Lower lobe of right lung (tissue), 2 donors: ENCODE measurements at regions not wholly inside any gene's neighbourhood (a gene's known extent, or its start where the extent isn't known, plus 50 kb on each side); places are given as distances from the start of the nearest gene placed in this dataset.

ENCODE experiments used
- ATAC-seq, 2 donors: fragments of 200-7000 bp; cut with Tn5 transposase; one replicate each; pipeline ENCODE4 v1.9.1; 2020 to 2022; ENCODE audit warnings: mild to moderate bottlenecking in 2 of 2, moderate library complexity in 2 of 2
- DNase-seq: peaks from one replicate; pipeline ENCODE4 v3.0.0-alpha.2; 2020
- H3K27ac ChIP-seq: fragments of 200-600 bp; one replicate; pipeline ENCODE4 v1.8.0; 2022
- H3K27me3 ChIP-seq: fragments of 200-600 bp; one replicate; pipeline ENCODE4 v1.8.0; 2022; ENCODE audit warnings: low read depth
- H3K36me3 ChIP-seq: fragments of 200-600 bp; one replicate; pipeline ENCODE4 v1.8.0; 2022; ENCODE audit warnings: mild to moderate bottlenecking
- H3K4me1 ChIP-seq: fragments of 200-600 bp; one replicate; pipeline ENCODE4 v1.8.0; 2022
- H3K4me3 ChIP-seq: fragments of 200-600 bp; one replicate; pipeline ENCODE4 v1.8.0; 2022; ENCODE audit warnings: mild to moderate bottlenecking
- H3K9me3 ChIP-seq: fragments of 200-600 bp; one replicate; pipeline ENCODE4 v1.8.0; 2022
- CTCF ChIP-seq: fragments of 200-600 bp; IDR thresholded peaks from one replicate; pipeline ENCODE4 v1.8.0; 2022; ENCODE audit warnings: antibody characterized with exemption, mild to moderate bottlenecking
- intact Hi-C: fragments of 100-400 bp; cut with DNase I; formaldehyde crosslinking; loops from one replicate; pipeline ENCODE4 v1.11.0; 2022
- donor health status: DM: no; HTN: yes; CAD: no; lungs with severe emphysema.

GRCh38 chr20:6501061-6501460 is 266.4 kb upstream of the BMP2 start:
- Histone ChIP-seq H3K4me1 (no peaks in the 10 kb centered on the region), H3K4me3 (no peak overlapping the region), H3K27me3 (no peaks in the 10 kb centered on the region), H3K9me3 (no peaks in the 10 kb centered on the region), H3K27ac (no peak overlapping the region), H3K36me3 (no peaks in the 10 kb centered on the region)
- DNase-seq: no peak
- no peak for TF ChIP-seq CTCF
- intact Hi-C loops: no loop called here
- ATAC-seq: no peak

- H3K27me3 ChIP-seq: no peaks in the 10 kb centered on the region
- ATAC-seq: no peak
- no peak overlapping the region for H3K27ac ChIP-seq
- no peaks in the 10 kb centered on the region for H3K4me1 ChIP-seq
- no peak for DNase-seq
- H3K4me3 ChIP-seq: no peak overlapping the region
- no peak for TF ChIP-seq CTCF
- intact Hi-C loops: no loop called here
- H3K36me3 ChIP-seq: no peaks in the 10 kb centered on the region
- H3K9me3 ChIP-seq: no peaks in the 10 kb centered on the region
Measured at GRCh38 chr20:6499566-6499965, 267.9 kb upstream of the BMP2 start.

- DNase-seq (no peak), ATAC-seq (peak; percentile 53 to 57)
- H3K27me3 ChIP-seq: no peaks in the 10 kb centered on the region
- no peak overlapping the region for H3K4me3 ChIP-seq
- no peaks in the 10 kb centered on the region for H3K4me1 ChIP-seq
- TF ChIP-seq CTCF: no peak
- no peaks in the 10 kb centered on the region for H3K9me3 ChIP-seq
- H3K36me3 ChIP-seq: no peaks in the 10 kb centered on the region
- intact Hi-C loops: no loop called here
- no peak overlapping the region for H3K27ac ChIP-seq
Measured at GRCh38 chr20:6496874-6497273, 270.6 kb upstream of the BMP2 start.

- intact Hi-C loops: no loop called here
- Histone ChIP-seq H3K27me3 (no peaks in the 10 kb centered on the region), H3K36me3 (no peaks in the 10 kb centered on the region), H3K27ac (no peak overlapping the region), H3K9me3 (no peaks in the 10 kb centered on the region), H3K4me1 (no peaks in the 10 kb centered on the region), H3K4me3 (no peak overlapping the region)
- ATAC-seq (peak in 1 of 2 donors; percentile 19), DNase-seq (no peak)
- no peak for TF ChIP-seq CTCF
Measured at GRCh38 chr20:6495907-6496306, 271.6 kb upstream of the BMP2 start.

DNA sequence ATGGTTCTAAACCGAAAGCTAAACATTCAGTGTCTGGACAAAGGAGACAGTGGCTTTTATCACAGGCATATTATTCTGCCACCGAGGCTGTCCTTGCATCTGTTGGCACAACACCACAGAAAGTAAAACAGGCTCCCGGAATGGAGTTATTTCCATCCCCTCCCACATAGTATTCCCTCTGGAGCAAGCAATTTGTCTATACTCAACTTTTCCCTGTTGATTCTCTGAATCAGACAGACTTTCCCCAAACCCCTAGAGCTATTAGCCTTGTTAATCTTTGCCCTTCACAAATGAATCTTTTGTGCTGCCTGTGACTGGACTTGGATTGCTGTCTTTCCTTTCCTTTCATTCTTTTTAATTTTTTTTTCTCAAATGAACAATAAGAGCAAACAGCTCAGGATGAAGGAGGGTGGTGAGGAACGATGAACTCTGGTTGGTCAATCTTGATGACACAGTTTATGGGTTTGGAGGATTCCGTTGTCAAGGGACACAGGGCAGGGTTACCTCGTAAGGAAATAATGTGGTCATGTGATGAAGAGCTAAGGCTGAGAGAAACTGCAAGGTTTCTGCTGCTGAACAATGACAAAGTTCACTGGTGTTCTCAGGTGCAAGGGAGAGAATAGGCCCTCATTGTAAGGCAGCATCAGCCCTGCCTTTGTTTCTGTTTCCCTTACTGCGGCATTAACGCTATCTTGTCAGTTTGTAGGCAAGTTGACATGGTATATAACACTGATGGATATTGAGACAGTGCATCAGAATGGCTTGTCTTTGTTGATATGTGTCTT is 275.0 kb upstream of the BMP2 start:
- TF ChIP-seq CTCF: no peak
- ATAC-seq: no peak

More for the DNA sequence above, 275.0 kb upstream of the BMP2 start:
- no peak overlapping the region for H3K4me3 ChIP-seq
- no peak overlapping the region for H3K27ac ChIP-seq
- no peaks in the 10 kb centered on the region for H3K36me3 ChIP-seq
- H3K9me3 ChIP-seq: no peaks in the 10 kb centered on the region
- DNase-seq: no peak
- H3K4me1 ChIP-seq: peaks cover 7% of the 10 kb centered on the region
- intact Hi-C loops: no loop called here
- no peaks in the 10 kb centered on the region for H3K27me3 ChIP-seq
